GM23248 (cell line): ENCODE measurements at regions not wholly inside any gene's neighbourhood (a gene's known extent, or its start where the extent isn't known, plus 50 kb on each side); places are given as distances from the start of the nearest gene placed in this dataset.

Source experiments
- DNase-seq: peaks from one replicate; pipeline ENCODE4 v3.0.0-alpha.2; 2015
- H2AFZ ChIP-seq: fragments of 200-600 bp; sonication (generic); 2 replicates; pipeline ENCODE4 v1.6.1; 2016; ENCODE audit warnings: antibody characterized with exemption
- H3F3A ChIP-seq: fragments of 200-600 bp; sonication (generic); 2 replicates; pipeline ENCODE4 v1.6.1; 2016; ENCODE audit warnings: mild to moderate bottlenecking, antibody characterized with exemption, mixed run types; ENCODE audit not compliant: insufficient read depth
- H3K27ac ChIP-seq: fragments of 200-600 bp; sonication (generic); 2 replicates; pipeline ENCODE4 v1.5.1; 2016; ENCODE audit warnings: mild to moderate bottlenecking
- H3K27me3 ChIP-seq: fragments of 200-600 bp; sonication (generic); replicated peaks from 2 replicates; pipeline ENCODE4 v1.6.1; 2016; ENCODE audit warnings: mild to moderate bottlenecking; ENCODE audit not compliant: insufficient read depth
- H3K36me3 ChIP-seq: fragments of 200-600 bp; sonication (generic); 2 replicates; pipeline ENCODE4 v1.6.1; 2016; ENCODE audit warnings: low read depth, mild to moderate bottlenecking
- H3K4me1 ChIP-seq: fragments of 200-600 bp; sonication (generic); 2 replicates; pipeline ENCODE4 v1.6.1; 2016; ENCODE audit warnings: mild to moderate bottlenecking; ENCODE audit not compliant: insufficient read depth
- H3K4me2 ChIP-seq: fragments of 200-600 bp; sonication (generic); one replicate; pipeline ENCODE4 v1.6.1; 2016; ENCODE audit warnings: mild to moderate bottlenecking; ENCODE audit not compliant: unreplicated experiment
- H3K4me3 ChIP-seq: fragments of 200-600 bp; sonication (generic); 2 replicates; pipeline ENCODE4 v1.5.1; 2016; ENCODE audit warnings: mild to moderate bottlenecking
- H3K79me2 ChIP-seq: fragments of 200-600 bp; sonication (generic); 2 replicates; pipeline ENCODE4 v1.6.1; 2016; ENCODE audit warnings: mild to moderate bottlenecking; ENCODE audit not compliant: insufficient read depth
- H3K9ac ChIP-seq: fragments of 200-600 bp; sonication (generic); 2 replicates; pipeline ENCODE4 v1.6.1; 2016; ENCODE audit warnings: mild to moderate bottlenecking
- H3K9me2 ChIP-seq: fragments of 200-600 bp; sonication (generic); 2 replicates; pipeline ENCODE4 v1.6.1; 2016; ENCODE audit warnings: mixed run types, mild to moderate bottlenecking, moderate library complexity; ENCODE audit not compliant: insufficient read depth
- H3K9me3 ChIP-seq: fragments of 200-600 bp; sonication (generic); one replicate; pipeline ENCODE4 v1.6.1; 2017; ENCODE audit warnings: low read depth
- H4K20me1 ChIP-seq: fragments of 200-600 bp; sonication (generic); 2 replicates; pipeline ENCODE4 v1.6.0; 2016; ENCODE audit not compliant: insufficient read depth
- EZH2 ChIP-seq: fragments of 200-600 bp; sonication (generic); IDR thresholded peaks from 2 replicates; pipeline ENCODE4 v1.6.1; 2018; ENCODE audit warnings: antibody characterized with exemption, mild to moderate bottlenecking; ENCODE audit not compliant: insufficient read depth, poor library complexity, severe bottlenecking
- EZH2phosphoT487 ChIP-seq: fragments of 200-600 bp; sonication (generic); IDR thresholded peaks from 2 replicates; pipeline ENCODE4 v1.6.1; 2018; ENCODE audit warnings: antibody characterized with exemption, moderate library complexity, mild to moderate bottlenecking, low read depth; ENCODE audit not compliant: insufficient read depth
- WGBS, 2 experiments: methylation state at CpG; one replicate each; pipeline ENCODE4 v1.1.6; 2015 to 2017; ENCODE audit warnings: low lambda C conversion rate in 2 of 2, low coverage in 1 of 2; ENCODE audit errors: missing lambda C conversion rate in 2 of 2; 5-methylcytosine and 5-hydroxymethylcytosine counted together
- in situ Hi-C: fragments of 300-500 bp; cut with MboI; formaldehyde crosslinking; loops from 2 replicates; pipeline ENCODE4 v1.15.0; 2020

DNA sequence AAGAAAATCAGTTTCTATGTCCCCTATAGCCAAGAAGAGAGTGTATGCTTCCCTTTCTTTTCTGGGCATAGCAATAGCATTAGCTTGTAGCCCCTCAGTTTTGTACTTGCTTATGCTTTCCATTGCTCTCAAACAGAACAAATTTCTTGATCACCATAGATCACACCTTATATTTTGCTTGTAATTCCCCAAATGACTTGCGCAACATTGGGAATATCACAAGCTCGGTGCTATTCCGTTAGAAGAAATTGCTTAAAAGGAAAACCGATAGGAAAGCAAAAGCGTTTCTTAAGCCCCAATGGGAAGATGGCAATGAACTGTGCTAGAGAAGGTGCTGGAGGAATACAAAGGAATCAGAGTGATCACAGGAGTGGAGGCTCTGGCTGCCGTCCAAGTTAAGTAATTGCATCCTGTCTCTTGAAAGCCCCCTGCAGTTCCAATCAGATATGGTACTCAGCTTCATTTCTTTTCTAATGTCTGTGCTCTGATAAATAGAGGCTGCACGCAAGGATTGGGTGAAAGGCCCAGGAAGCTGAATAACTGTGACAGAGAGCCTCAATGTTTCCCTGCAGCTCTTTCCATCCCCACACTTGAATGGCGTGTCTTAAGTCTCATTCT, 182.1 kb upstream of the KIRREL3 start:
- no peak overlapping the region for H3K27ac ChIP-seq

DNA sequence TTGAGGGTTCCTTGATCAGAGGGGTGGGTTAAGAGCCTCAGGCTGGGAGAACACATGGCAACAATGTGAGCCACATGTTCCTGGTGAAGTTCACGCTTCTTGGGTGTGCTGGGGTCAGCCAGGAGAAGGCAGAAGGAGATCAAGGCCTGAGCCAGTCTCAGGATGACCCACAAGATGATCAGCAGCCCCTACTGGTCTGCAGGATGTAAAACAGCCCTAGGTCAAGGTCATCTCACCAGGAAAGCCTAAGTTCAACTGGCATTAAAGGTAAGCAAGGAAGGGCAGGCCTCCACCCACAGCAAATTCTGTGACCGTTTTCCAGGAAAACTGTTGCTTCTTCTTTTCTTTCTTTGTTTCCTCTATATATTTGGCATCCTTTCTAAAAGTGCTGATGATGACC, 156.7 kb upstream of the KIRREL3 start:
- H3K4me1 ChIP-seq: no peaks in the 10 kb centered on the region
- no peak overlapping the region for H3K4me3 ChIP-seq
- no peak overlapping the region for H3K9ac ChIP-seq
- in situ Hi-C loops: no loop called here
- 3 to 11% methylated on average over 2 of the region's 2 CpGs for WGBS, 2 experiments
- TF ChIP-seq EZH2phosphoT487 (no peak), EZH2 (no peak)
- DNase-seq: no peak
- H3K36me3 ChIP-seq: no peaks in the 10 kb centered on the region
- no peak overlapping the region for H3K27ac ChIP-seq
- H3F3A ChIP-seq: no peaks in the 10 kb centered on the region
- H3K9me2 ChIP-seq: no peaks in the 10 kb centered on the region
- no peak overlapping the region for H3K4me2 ChIP-seq
- H3K27me3 ChIP-seq: peaks cover 48% of the 10 kb centered on the region
- no peaks in the 10 kb centered on the region for H3K79me2 ChIP-seq
- no peak overlapping the region for H2AFZ ChIP-seq
- H3K9me3 ChIP-seq: no peaks in the 10 kb centered on the region
- H4K20me1 ChIP-seq: no peaks in the 10 kb centered on the region

More for the DNA sequence above, 182.1 kb upstream of the KIRREL3 start:
- Histone ChIP-seq H3K9me2 (no peaks in the 10 kb centered on the region), H4K20me1 (no peaks in the 10 kb centered on the region), H3K36me3 (no peaks in the 10 kb centered on the region), H3K9ac (no peak overlapping the region), H3K27me3 (peaks cover 45% of the 10 kb centered on the region), H3K79me2 (no peaks in the 10 kb centered on the region), H3K4me3 (no peak overlapping the region), H3K4me2 (no peak overlapping the region), H3K4me1 (no peaks in the 10 kb centered on the region), H3K9me3 (no peaks in the 10 kb centered on the region), H3F3A (no peaks in the 10 kb centered on the region), H2AFZ (no peak overlapping the region)
- WGBS, 2 experiments: 32 to 37% methylated on average over 8 of the region's 8 CpGs
- in situ Hi-C loops: no loop called here
- DNase-seq: no peak
- TF ChIP-seq EZH2phosphoT487 (no peak), EZH2 (no peak)

GRCh38 chr11:127149410-127149809, 148.8 kb upstream of the KIRREL3 start:
- Histone ChIP-seq H3K79me2 (no peaks in the 10 kb centered on the region), H4K20me1 (no peaks in the 10 kb centered on the region), H3K4me1 (no peaks in the 10 kb centered on the region), H2AFZ (no peak overlapping the region), H3K36me3 (no peaks in the 10 kb centered on the region), H3K27me3 (peaks cover 57% of the 10 kb centered on the region), H3K4me2 (no peak overlapping the region), H3K9me3 (no peaks in the 10 kb centered on the region), H3K9ac (no peak overlapping the region), H3F3A (no peaks in the 10 kb centered on the region), H3K4me3 (no peak overlapping the region), H3K9me2 (no peaks in the 10 kb centered on the region), H3K27ac (no peak overlapping the region)
- TF ChIP-seq EZH2 (no peak), EZH2phosphoT487 (no peak)
- WGBS, 2 experiments: 9 to 11% methylated on average over 1 of the region's 1 CpG
- in situ Hi-C loops: no loop called here
- DNase-seq: no peak

DNA sequence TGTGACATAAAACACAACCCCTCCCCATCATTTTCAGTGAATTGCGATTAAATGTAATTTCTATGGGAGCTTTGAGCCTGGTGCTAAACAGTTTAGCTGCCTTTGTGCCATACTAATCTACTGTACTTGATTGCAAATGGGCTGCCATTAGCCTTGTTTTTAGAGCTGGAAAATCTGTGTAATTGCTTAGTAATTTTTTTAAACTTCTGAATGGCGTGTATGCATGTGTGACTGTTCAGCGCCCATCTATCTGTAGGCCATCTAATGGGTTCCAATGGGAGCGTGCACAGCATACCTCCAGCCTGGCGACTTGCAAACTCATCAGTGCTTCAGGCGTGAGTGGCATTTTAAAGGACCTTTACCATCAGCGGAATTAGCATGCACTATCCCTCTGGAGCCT, 142.7 kb upstream of the KIRREL3 start:
- TF ChIP-seq EZH2phosphoT487 (no peak), EZH2 (no peak)
- no peak overlapping the region for H2AFZ ChIP-seq
- H3K9ac ChIP-seq: no peak overlapping the region
- no peak for DNase-seq
- H4K20me1 ChIP-seq: no peaks in the 10 kb centered on the region
- H3K9me3 ChIP-seq: no peaks in the 10 kb centered on the region
- H3F3A ChIP-seq: no peaks in the 10 kb centered on the region
- H3K9me2 ChIP-seq: no peaks in the 10 kb centered on the region
- H3K79me2 ChIP-seq: no peaks in the 10 kb centered on the region
- no peaks in the 10 kb centered on the region for H3K36me3 ChIP-seq
- no peaks in the 10 kb centered on the region for H3K4me1 ChIP-seq
- WGBS, 2 experiments: 38 to 39% methylated on average over 7 of the region's 7 CpGs
- H3K27ac ChIP-seq: no peak overlapping the region
- in situ Hi-C loops: no loop called here
- no peak overlapping the region for H3K4me3 ChIP-seq
- H3K4me2 ChIP-seq: no peak overlapping the region
- peaks cover 77% of the 10 kb centered on the region for H3K27me3 ChIP-seq

- Histone ChIP-seq H3K9me3 (no peaks in the 10 kb centered on the region), H3K9me2 (no peaks in the 10 kb centered on the region), H3K9ac (no peak overlapping the region), H4K20me1 (no peaks in the 10 kb centered on the region), H3K79me2 (no peaks in the 10 kb centered on the region), H3K36me3 (no peaks in the 10 kb centered on the region), H3K27ac (no peak overlapping the region), H3K4me1 (no peaks in the 10 kb centered on the region), H2AFZ (no peak overlapping the region), H3F3A (no peaks in the 10 kb centered on the region), H3K4me2 (no peak overlapping the region), H3K27me3 (peaks cover 93% of the 10 kb centered on the region), H3K4me3 (no peak overlapping the region)
- no peak for DNase-seq
- 22 to 26% methylated on average over 3 of the region's 3 CpGs for WGBS, 2 experiments
- TF ChIP-seq EZH2phosphoT487 (no peak), EZH2 (no peak)
- in situ Hi-C loops: no loop called here
Measured at GRCh38 chr11:127138613-127139012, 138.0 kb upstream of the KIRREL3 start.
